ENCODE measurements at regions not wholly inside any gene's neighbourhood (a gene's known extent, or its start where the extent isn't known, plus 50 kb on each side); places are given as distances from the start of the nearest gene placed in this dataset.

DNA sequence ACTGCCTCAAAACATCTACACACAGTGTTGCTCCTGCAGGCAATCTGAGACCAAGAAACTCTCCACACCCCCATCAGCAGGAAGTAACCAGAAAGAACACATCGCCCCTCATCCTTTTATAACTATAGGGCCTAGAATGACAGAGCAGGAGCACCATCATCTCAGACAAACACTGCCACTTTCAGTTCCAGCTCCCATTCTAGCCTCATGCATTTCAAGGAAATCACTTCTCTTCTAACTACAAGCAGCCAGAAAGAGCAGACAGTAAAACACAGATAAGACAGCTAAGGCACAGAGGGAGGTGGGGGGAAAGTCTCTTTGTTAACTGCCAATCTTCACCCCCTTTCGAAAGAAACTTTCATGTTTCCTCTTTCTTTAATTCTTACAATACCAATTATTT, 102.6 kb upstream of the TENT5D start:
- Histone ChIP-seq H2AFZ (replicated peaks; ENCODE audit: low read length, poor library complexity) (no peak overlapping the region), H2BK15ac (ENCODE audit: low read depth, low read length) (no peak overlapping the region), H3K79me1 (ENCODE audit: low read depth in 1 of 2, low read length in 2 of 2) (no peaks in the 10 kb centered on the region), H2AK9ac (replicated peaks; ENCODE audit: low read depth, low read length, poor library complexity) (no peak overlapping the region), H3K18ac (ENCODE audit: low read depth, low read length) (no peak overlapping the region), H3K23ac (ENCODE audit: low read depth, low read length) (no peak overlapping the region), H2BK20ac (ENCODE audit: low read depth, low read length) (no peak overlapping the region), H3K14ac (replicated peaks; ENCODE audit: low read depth, low read length) (no peak overlapping the region), H3K36me3 (ENCODE audit: control insufficient read depth, insufficient read depth, low read length) (no peaks in the 10 kb centered on the region), H4K5ac (ENCODE audit: low read depth, low read length) (no peak overlapping the region), H4K8ac (ENCODE audit: low read depth in 2 of 2, low read length in 2 of 2) (no peak overlapping the region), H3K9me3 (ENCODE audit: control insufficient read depth, insufficient read depth, low read length) (peaks cover 3% of the 10 kb centered on the region; the same call in 1 of the 2 replicates), H3K56ac (ENCODE audit: extremely low read depth, insufficient read depth, low read length) (no peak overlapping the region), H4K20me1 (ENCODE audit: insufficient read depth, low read length) (no peaks in the 10 kb centered on the region), H3K27ac (ENCODE audit: insufficient read depth, low read length) (no peak overlapping the region), H3K9me1 (ENCODE audit: insufficient read depth, low read length) (no peaks in the 10 kb centered on the region), H4K91ac (ENCODE audit: insufficient read depth, low read depth, low read length) (no peak overlapping the region), H3K4me3 (ENCODE audit: insufficient read depth, low read depth, low read length) (no peak overlapping the region), H3K27me3 (ENCODE audit: control insufficient read depth, insufficient read depth, low read length) (no peaks in the 10 kb centered on the region), H2BK5ac (ENCODE audit: low read depth, low read length, poor library complexity, severe bottlenecking) (no peak overlapping the region), H3K4me1 (ENCODE audit: control insufficient read depth, insufficient read depth, low read length) (no peaks in the 10 kb centered on the region), H3K9ac (ENCODE audit: low read depth, low read length) (no peak overlapping the region), H2BK120ac (ENCODE audit: low read depth, low read length) (no peak overlapping the region), H3K4ac (ENCODE audit: low read depth, low read length) (no peak overlapping the region), H3K4me2 (ENCODE audit: low read depth, low read length) (no peak overlapping the region), H2AK5ac (ENCODE audit: low read depth, low read length) (no peak overlapping the region)
- intact Hi-C loops (cut with micrococcal nuclease) (no loop called here), in situ Hi-C loops (cut with MboI; ENCODE audit: low sequenced_read_pairs) (no loop called here), dilution Hi-C loops (cut with HindIII; ENCODE audit: low sequenced_read_pairs, unreplicated experiment) (no loop called here)
- TF ChIP-seq BHLHE40 (IDR thresholded peaks at IDR 0.05; ENCODE audit: low read depth, low read length), result no peak
- TF ChIP-seq RCOR1 (IDR thresholded peaks at IDR 0.05; ENCODE audit: insufficient replicate concordance, low read length), result no peak
- no peak for TF ChIP-seq POLR2A (IDR thresholded peaks at IDR 0.05; ENCODE audit: low read depth, low read length)
- no peak for TF ChIP-seq RFX5 (IDR thresholded peaks at IDR 0.05; ENCODE audit: low read depth, low read length)
- no peak for TF ChIP-seq SMC3 (IDR thresholded peaks at IDR 0.05; ENCODE audit: low read depth, low read length)
- DNase-seq, result no peak
- ChIA-PET POLR2A (ENCODE audit: unreplicated experiment) (no interaction called here), CTCF (no interaction called here)
- ATAC-seq (ENCODE audit: low read depth), result no peak
- no TSS peak for BruUV-seq (replicated peaks)
- WGBS, 2 experiments (ENCODE audit: extremely low coverage in 2 of 2, insufficient read length in 1 of 2), result no CpG with 5 or more reads among the region's 2 CpGs
